ENCODE measurements at regions not wholly inside any gene's neighbourhood (a gene's known extent, or its start where the extent isn't known, plus 50 kb on each side); places are given as distances from the start of the nearest gene placed in this dataset.

DNA sequence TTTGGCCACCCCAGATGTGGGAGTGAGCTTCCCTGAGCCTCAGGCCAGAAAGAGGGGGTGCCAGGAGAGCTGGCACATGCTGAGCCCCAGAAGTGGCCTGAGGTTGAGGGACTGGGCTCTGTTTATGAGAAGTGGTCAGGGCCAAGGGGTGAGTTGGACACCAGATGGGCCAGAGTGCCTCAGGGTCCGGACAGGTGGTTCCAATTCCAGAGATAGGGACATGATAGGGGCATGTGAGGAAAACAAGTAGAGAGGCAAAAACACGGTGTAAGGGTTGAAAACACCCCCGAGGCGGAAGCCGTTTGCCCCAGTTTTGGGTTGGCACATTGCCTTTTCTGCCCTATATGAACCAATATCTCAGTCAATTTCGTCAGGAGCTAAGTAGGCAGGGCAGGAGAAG, 125.6 kb upstream of the NFIB start:
- H2AFZ ChIP-seq (ENCODE audit: low read length), result no peak overlapping the region
- H3K4me3 Mint-ChIP-seq, result no peak overlapping the region
- H2AK5ac ChIP-seq (ENCODE audit: insufficient read length, low read length), result no peak overlapping the region

More for the DNA sequence above, 125.6 kb upstream of the NFIB start:
- Histone ChIP-seq H3K14ac (ENCODE audit: insufficient read depth, low read length) (no peak overlapping the region; the same call in 1 of the 2 replicates), H3K4me1 (ENCODE audit: insufficient read depth, low read length) (no peaks in the 10 kb centered on the region; the same call in 1 of the 2 replicates), H2BK12ac (ENCODE audit: insufficient read length, low read depth, low read length) (no peak overlapping the region), H4K8ac (replicated peaks; ENCODE audit: insufficient read length, low read depth, low read length) (no peak overlapping the region), H3K9ac (ENCODE audit: extremely low read depth, insufficient read length, low read length) (no peak overlapping the region), H2BK20ac (ENCODE audit: low read depth, low read length, poor library complexity, severe bottlenecking) (no peak overlapping the region), H2BK15ac (ENCODE audit: low read depth, low read length) (no peak overlapping the region), H3K79me2 (ENCODE audit: insufficient read depth, low read length) (no peaks in the 10 kb centered on the region), H4K91ac (ENCODE audit: insufficient read length, low read depth, low read length) (no peak overlapping the region), H3K23ac (ENCODE audit: insufficient read length, low read depth, low read length) (no peak overlapping the region), H3T11ph (ENCODE audit: low read length) (no peak overlapping the region), H3K18ac (ENCODE audit: insufficient read length, low read depth, low read length) (no peak overlapping the region), H3K9me3 (ENCODE audit: control insufficient read depth, low read depth, low read length) (no peaks in the 10 kb centered on the region), H3K23me2 (ENCODE audit: insufficient read length, low read depth, low read length, poor library complexity, severe bottlenecking) (no peaks in the 10 kb centered on the region), H2BK120ac (ENCODE audit: low read depth, low read length, poor library complexity, severe bottlenecking) (no peak overlapping the region), H3K27ac (ENCODE audit: insufficient read length, low read depth, low read length) (no peak overlapping the region), H3K79me1 (ENCODE audit: insufficient read depth, low read depth, low read length, poor library complexity, severe bottlenecking) (no peaks in the 10 kb centered on the region), H4K5ac (ENCODE audit: insufficient read length, low read depth, low read length) (no peak overlapping the region), H3K4me2 (ENCODE audit: insufficient read depth, insufficient read length, low read length) (no peak overlapping the region), H3K4ac (ENCODE audit: low read depth, low read length) (no peak overlapping the region), H4K20me1 (ENCODE audit: control insufficient read depth, insufficient read depth, insufficient read length) (no peaks in the 10 kb centered on the region), H3K56ac (ENCODE audit: insufficient read length, low read depth, low read length) (no peak overlapping the region), H2BK5ac (ENCODE audit: insufficient read length, low read length) (no peak overlapping the region), H3K27me3 (ENCODE audit: insufficient read depth, low read length) (no peaks in the 10 kb centered on the region)
- H3K4me1 Mint-ChIP-seq, result peaks cover 6 to 11% of the 10 kb centered on the region in 2 experiments; a peak in 3 of 4 replicates
- DNase-seq, result no peak
- WGBS (ENCODE audit: extremely low coverage, insufficient read length, low lambda C conversion rate), result no CpG with 5 or more reads among the region's 6 CpGs
- no peak overlapping the region for H3K27ac Mint-ChIP-seq
- H3K36me3 Mint-ChIP-seq (ENCODE audit: insufficient read depth in 1 of 3, low read depth in 3 of 3), result no peaks in the 10 kb centered on the region
- no peaks in the 10 kb centered on the region for H3K9me3 Mint-ChIP-seq
- TF ChIP-seq, protein P1, sequence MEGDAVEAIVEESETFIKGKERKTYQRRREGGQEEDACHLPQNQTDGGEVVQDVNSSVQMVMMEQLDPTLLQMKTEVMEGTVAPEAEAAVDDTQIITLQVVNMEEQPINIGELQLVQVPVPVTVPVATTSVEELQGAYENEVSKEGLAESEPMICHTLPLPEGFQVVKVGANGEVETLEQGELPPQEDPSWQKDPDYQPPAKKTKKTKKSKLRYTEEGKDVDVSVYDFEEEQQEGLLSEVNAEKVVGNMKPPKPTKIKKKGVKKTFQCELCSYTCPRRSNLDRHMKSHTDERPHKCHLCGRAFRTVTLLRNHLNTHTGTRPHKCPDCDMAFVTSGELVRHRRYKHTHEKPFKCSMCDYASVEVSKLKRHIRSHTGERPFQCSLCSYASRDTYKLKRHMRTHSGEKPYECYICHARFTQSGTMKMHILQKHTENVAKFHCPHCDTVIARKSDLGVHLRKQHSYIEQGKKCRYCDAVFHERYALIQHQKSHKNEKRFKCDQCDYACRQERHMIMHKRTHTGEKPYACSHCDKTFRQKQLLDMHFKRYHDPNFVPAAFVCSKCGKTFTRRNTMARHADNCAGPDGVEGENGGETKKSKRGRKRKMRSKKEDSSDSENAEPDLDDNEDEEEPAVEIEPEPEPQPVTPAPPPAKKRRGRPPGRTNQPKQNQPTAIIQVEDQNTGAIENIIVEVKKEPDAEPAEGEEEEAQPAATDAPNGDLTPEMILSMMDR (conservative IDR thresholded peaks at IDR 0.05), result no peak
- no peaks in the 10 kb centered on the region; the same call in 1 of the 2 replicates for H3K27me3 Mint-ChIP-seq (ENCODE audit: low read depth)
